Mesothelial cell of epicardium (in vitro differentiated cells): ENCODE measurements at regions not wholly inside any gene's neighbourhood (a gene's known extent, or its start where the extent isn't known, plus 50 kb on each side); places are given as distances from the start of the nearest gene placed in this dataset.
"Not testable (repeated sequence)": the region's sequence is repeated elsewhere in the genome, so short reads cannot be mapped to it uniquely, and the experiment has no call there.

Experiments
- DNase-seq, 2 experiments: peaks; one replicate each; pipeline ENCODE4 v3.0.0; 2021; ENCODE audit warnings: low spot score in 2 of 2; ENCODE audit not compliant: unreplicated experiment in 2 of 2
- H3K27ac Mint-ChIP-seq: 2 replicates; pipeline ENCODE4 v1.8.0; 2021; ENCODE audit warnings: mixed read lengths
- H3K27me3 Mint-ChIP-seq: 2 replicates; pipeline ENCODE4 v1.8.0; 2021; ENCODE audit warnings: low read depth, mixed read lengths
- H3K36me3 Mint-ChIP-seq: 2 replicates; pipeline ENCODE4 v1.8.0; 2021; ENCODE audit warnings: mixed read lengths
- H3K4me1 Mint-ChIP-seq: 2 replicates; pipeline ENCODE4 v1.8.0; 2021; ENCODE audit warnings: mixed read lengths
- H3K4me3 Mint-ChIP-seq: 2 replicates; pipeline ENCODE4 v1.8.0; 2021; ENCODE audit warnings: mild to moderate bottlenecking, moderate library complexity, mixed read lengths
- H3K9me3 Mint-ChIP-seq: 2 replicates; pipeline ENCODE4 v1.8.0; 2021; ENCODE audit warnings: mixed read lengths
- TF ChIP-seq, protein P1 (sequence below): fragments of 200-600 bp; sonication (generic); IDR thresholded peaks from one replicate; pipeline ENCODE4 v1.5.0; 2021; ENCODE audit warnings: antibody characterized with exemption; ENCODE audit not compliant: unreplicated experiment

DNA sequence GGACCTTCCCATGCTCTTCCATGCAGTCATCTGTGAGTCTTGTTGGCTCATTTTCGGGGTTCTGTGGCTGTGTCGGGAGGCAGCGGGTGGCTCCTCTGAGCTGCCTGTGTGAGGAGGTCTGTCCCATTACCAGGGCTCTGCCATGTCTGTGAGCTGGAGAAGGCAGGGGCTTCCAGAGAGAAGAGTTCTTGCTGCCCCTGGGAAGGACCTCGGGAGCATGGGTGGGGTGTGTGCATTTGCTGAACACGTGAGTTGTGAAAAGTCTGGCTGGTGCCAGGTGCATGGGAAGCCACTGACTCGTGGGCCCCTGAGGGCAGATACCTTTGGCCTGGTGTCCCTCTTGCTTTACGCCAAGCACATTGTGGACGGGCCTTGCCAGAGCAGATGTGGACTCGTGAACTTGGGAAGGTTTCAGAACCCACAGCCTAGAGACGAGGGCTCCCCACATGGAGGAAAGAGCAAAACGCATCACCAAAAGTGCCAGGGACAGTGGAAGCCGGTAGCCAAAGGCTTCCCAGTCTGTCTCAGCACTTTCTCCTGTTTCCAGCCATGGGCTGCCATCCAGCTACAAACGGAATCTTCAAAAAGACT lies 1324.5 kb downstream of the BRD1 start:
- H3K4me1 Mint-ChIP-seq: no peaks in the 10 kb centered on the region
- no peak overlapping the region for H3K4me3 Mint-ChIP-seq
- no peak for DNase-seq
- H3K36me3 Mint-ChIP-seq: no peaks in the 10 kb centered on the region
- TF ChIP-seq, protein P1, sequence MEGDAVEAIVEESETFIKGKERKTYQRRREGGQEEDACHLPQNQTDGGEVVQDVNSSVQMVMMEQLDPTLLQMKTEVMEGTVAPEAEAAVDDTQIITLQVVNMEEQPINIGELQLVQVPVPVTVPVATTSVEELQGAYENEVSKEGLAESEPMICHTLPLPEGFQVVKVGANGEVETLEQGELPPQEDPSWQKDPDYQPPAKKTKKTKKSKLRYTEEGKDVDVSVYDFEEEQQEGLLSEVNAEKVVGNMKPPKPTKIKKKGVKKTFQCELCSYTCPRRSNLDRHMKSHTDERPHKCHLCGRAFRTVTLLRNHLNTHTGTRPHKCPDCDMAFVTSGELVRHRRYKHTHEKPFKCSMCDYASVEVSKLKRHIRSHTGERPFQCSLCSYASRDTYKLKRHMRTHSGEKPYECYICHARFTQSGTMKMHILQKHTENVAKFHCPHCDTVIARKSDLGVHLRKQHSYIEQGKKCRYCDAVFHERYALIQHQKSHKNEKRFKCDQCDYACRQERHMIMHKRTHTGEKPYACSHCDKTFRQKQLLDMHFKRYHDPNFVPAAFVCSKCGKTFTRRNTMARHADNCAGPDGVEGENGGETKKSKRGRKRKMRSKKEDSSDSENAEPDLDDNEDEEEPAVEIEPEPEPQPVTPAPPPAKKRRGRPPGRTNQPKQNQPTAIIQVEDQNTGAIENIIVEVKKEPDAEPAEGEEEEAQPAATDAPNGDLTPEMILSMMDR: no peak
- H3K27me3 Mint-ChIP-seq: peaks cover 9% of the 10 kb centered on the region
- H3K9me3 Mint-ChIP-seq: no peaks in the 10 kb centered on the region
- no peak overlapping the region for H3K27ac Mint-ChIP-seq

DNA sequence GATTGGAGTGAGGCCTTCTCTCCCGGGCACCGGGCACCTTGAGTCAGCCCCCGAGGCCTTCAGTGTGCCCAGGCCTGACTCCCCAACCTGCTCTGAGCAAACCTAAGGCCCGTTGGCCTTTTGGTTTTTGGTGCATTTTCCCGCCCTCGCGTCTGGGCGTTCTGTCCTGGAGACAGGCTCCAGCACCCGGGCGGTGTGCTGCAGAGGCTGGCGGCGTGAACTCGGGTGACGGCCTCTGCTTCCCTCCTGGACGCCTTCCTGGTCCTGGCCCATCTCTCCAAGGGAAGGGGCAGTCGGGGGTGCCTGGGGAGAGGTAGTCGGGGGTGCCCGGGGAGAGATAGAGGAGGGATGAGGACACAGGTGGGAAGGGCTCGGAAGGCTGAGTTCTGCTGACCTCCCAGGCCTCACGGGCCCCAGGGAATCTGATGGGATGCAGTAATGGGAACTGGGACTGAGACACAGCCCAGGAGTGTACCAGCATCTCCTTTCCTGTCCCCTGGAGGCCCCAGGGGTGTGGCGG lies 1326.4 kb downstream of the BRD1 start:
- DNase-seq: no peak
- Mint-ChIP-seq H3K27me3 (peaks cover 12% of the 10 kb centered on the region), H3K36me3 (no peaks in the 10 kb centered on the region), H3K9me3 (no peaks in the 10 kb centered on the region), H3K4me1 (no peaks in the 10 kb centered on the region), H3K27ac (no peak overlapping the region), H3K4me3 (no peak overlapping the region)
- TF ChIP-seq, protein P1: no peak

DNA sequence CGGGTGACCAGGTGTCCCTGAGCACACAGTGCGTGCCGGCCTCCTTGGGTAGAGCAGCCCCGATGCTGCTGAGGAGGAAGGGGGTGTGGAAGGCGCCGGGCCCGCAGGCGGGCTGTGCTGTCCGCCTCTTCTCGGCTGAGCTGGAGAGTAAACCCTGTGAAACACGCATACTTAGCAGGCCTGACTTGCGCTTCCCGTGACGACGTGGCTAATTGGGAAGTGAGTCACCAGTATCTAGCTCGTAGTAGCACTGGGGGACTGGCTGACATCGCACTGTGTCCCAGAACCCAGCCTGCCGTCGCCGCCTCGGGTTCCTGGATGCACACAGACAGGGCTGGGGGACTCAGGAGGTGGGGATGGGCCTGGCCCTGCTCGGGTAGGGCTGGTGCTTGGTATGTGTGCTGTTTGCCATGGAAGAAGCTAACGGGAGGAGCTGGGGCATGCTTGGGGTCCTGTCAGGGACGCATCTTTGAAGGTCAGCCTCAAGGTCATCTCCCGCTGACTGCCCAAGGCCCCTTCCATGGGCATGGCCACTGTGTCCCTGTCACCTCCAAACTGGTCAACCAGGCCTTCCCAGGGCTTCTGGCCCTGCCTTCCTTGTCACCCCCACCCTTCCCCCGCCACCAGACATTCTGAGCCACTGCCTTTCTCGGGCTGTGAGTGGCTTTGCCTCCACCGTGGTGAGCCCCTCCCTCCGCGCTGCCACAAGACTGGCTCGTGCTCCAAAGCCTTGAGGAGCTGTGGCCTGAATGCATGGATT lies 1327.0 kb downstream of the BRD1 start:
- Mint-ChIP-seq H3K27ac (no peak overlapping the region), H3K9me3 (no peaks in the 10 kb centered on the region), H3K27me3 (peaks cover 16% of the 10 kb centered on the region), H3K4me1 (no peaks in the 10 kb centered on the region), H3K36me3 (no peaks in the 10 kb centered on the region), H3K4me3 (no peak overlapping the region)
- no peak for DNase-seq
- TF ChIP-seq, protein P1: no peak

DNA sequence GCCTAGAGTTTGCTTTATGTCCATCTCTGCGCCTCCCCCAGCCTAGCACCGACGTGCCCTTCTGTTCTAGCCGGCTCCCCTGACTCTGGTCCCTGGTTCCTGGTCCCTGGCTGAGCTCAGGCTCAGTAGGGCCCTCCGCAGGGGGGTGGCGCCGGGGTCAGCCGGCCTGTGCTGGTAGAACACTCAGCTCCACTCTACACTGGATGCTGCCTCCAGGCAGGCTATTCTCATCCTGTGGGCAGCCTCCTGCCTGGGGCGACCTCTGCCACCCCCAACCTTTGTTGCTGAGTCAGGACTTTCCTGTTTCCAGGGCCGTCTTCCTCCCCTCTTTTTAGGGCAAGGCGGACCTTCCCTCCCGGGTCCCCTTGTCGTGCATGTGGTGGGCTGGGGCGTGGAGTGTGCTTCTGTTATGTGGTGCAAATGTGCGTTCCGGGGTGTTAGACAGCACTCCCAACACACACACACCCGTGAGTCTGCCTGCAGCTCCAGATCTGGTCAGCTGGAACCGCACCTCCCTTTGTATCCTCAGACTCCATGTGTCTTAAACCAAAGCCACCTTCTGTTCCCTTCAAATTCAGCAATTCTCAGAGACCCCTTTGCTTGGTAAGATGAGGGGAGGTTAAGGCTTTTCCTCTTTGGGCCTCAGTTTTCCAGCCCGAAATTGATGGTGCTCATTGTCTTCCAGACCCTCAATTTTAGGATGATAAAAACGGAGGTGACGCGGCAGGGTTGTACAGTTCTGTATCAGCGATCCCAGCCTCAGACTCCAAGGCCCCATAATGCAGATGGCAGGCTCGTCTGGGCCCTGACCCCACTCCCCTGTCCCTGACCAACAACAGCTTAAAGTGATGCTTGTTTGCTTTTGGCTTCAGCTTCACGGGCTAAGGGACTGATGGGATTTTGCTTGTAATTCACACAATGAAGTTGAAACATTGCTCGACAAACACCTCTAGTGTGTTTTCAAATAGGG lies 1327.9 kb downstream of the BRD1 start:
- H3K36me3 Mint-ChIP-seq: no peaks in the 10 kb centered on the region
- H3K4me3 Mint-ChIP-seq: no peak overlapping the region
- DNase-seq: no peak
- no peaks in the 10 kb centered on the region for H3K4me1 Mint-ChIP-seq
- peaks cover 20% of the 10 kb centered on the region for H3K27me3 Mint-ChIP-seq
- TF ChIP-seq, protein P1: no peak
- no peaks in the 10 kb centered on the region for H3K9me3 Mint-ChIP-seq
- no peak overlapping the region for H3K27ac Mint-ChIP-seq

DNA sequence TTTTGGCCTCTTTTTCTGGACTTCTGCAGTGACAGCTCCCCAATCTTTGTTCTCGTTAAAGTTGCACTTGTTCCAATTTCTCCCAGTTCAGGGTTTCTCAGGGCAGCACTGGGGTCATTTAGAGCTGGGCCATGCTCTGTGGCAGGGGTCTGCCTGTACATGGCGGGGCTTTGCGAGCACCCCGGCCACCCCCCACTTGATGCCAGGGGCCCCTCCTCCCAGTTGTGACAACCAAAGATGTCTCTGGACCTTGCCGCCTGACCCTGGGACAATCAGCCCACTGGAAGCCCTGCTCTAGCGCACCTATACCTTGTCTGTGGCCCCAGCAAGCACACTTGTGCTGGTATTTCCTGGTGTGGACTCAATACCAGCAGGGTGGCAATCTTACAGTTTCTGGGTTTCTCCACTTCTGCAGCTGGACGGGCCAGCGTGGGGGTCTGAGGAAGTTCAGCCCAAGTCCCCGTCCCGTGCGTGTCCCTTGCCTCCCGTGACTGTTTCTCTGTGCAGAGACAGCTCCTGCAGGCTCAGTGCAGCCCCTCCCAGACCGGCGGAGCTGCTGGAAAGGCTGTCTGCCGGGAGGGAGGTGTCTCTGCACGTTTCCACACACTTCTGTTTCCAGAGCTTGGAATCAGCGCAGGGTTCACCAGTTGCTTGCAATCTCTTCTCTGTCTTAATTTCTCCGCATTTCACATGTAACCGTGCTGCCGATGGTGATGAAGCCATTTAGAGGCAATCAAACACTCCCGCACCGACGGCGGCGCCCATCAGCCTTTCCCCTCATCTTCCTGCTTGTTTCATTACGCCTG lies 1328.9 kb downstream of the BRD1 start:
- Mint-ChIP-seq H3K36me3 (no peaks in the 10 kb centered on the region), H3K27me3 (peaks cover 31% of the 10 kb centered on the region), H3K4me3 (no peak overlapping the region), H3K4me1 (no peaks in the 10 kb centered on the region), H3K27ac (no peak overlapping the region), H3K9me3 (no peaks in the 10 kb centered on the region)
- TF ChIP-seq, protein P1: no peak
- DNase-seq: no peak

DNA sequence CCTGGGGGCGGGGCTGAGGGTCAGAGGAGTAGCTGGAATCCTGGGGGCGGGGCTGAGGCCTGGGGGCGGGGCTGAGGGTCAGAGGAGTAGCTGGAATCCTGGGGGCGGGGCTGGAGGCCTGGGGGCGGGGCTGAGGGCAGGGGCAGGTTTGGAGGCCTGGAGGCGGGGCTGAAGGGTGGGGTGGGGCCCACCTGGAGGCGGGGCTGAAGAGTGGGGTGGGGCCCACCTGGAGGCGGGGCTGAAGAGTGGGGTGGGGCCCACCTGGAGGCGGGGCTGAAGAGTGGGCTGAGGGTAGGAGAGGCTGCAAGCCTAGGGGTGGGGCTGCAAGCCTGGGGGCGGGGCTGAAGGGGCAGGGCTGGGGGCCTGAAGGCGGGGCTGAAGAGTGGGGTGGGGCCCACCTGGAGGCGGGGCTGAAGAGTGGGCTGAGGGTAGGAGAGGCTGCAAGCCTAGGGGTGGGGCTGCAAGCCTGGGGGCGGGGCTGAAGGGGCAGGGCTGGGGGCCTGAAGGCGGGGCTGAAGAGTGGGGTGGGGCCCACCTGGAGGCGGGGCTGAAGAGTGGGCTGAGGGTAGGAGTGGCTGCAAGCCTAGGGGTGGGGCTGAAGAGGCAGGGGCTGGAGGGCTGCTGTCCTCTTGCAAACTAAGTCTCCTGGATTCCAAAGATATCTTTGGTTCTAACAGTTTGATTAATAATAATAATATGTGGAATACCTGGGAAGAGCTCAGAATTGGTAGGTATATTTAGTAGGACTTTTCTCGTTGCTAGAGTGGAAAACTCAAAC lies 1329.7 kb downstream of the BRD1 start:
- not testable (repeated sequence) for H3K9me3 Mint-ChIP-seq, H3K27ac Mint-ChIP-seq, H3K4me1 Mint-ChIP-seq, DNase-seq, H3K4me3 Mint-ChIP-seq, H3K36me3 Mint-ChIP-seq
- peaks cover 38% of the 10 kb centered on the region for H3K27me3 Mint-ChIP-seq
